Gastrocnemius medialis (tissue), 4 donors: ENCODE measurements at regions not wholly inside any gene's neighbourhood (a gene's known extent, or its start where the extent isn't known, plus 50 kb on each side); places are given as distances from the start of the nearest gene placed in this dataset.

ENCODE experiments used
- POLR2A ChIP-seq, 2 donors: fragments of 450-650 bp; IDR thresholded peaks; one replicate each; pipeline ENCODE4 v1.6.1; 2017; ENCODE audit warnings: antibody characterized with exemption in 2 of 2, mild to moderate bottlenecking in 2 of 2, moderate library complexity in 2 of 2
- TF ChIP-seq, protein P1 (sequence below), 5 experiments: fragments of 450-650 bp in 3 of 5; fragments of 200-600 bp in 2 of 5; sonication (generic) in 2 of 5; IDR thresholded peaks in 4 of 5; conservative IDR thresholded peaks in 1 of 5; 1 replicate in 4 of 5; 2 replicates in 1 of 5; pipeline ENCODE4 v1.5.1; 2016 to 2019; ENCODE audit warnings: antibody characterized with exemption in 5 of 5, mild to moderate bottlenecking in 3 of 5, moderate library complexity in 3 of 5

DNA sequence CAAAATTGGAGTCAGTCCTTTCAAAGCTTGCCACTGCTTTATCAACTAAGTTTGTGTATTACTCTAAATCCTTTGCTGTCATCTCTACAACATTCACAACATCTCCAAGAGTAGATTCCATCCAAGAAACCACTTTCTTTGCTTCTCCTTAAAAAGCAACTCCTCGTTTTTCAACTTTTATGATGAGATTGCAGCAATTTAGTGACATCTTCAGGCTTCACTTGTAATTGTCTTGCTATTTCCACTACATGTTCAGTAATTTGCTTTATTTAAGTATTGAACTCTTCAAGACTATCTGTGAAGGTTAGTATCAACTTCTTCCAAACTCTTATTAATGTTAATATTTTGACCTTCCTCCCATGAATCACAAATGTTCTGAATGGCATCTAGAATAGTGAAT lies 747.9 kb downstream of the TMTC2 start:
- TF ChIP-seq, protein P1, sequence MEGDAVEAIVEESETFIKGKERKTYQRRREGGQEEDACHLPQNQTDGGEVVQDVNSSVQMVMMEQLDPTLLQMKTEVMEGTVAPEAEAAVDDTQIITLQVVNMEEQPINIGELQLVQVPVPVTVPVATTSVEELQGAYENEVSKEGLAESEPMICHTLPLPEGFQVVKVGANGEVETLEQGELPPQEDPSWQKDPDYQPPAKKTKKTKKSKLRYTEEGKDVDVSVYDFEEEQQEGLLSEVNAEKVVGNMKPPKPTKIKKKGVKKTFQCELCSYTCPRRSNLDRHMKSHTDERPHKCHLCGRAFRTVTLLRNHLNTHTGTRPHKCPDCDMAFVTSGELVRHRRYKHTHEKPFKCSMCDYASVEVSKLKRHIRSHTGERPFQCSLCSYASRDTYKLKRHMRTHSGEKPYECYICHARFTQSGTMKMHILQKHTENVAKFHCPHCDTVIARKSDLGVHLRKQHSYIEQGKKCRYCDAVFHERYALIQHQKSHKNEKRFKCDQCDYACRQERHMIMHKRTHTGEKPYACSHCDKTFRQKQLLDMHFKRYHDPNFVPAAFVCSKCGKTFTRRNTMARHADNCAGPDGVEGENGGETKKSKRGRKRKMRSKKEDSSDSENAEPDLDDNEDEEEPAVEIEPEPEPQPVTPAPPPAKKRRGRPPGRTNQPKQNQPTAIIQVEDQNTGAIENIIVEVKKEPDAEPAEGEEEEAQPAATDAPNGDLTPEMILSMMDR (IDR thresholded peaks at IDR 0.05 in 4 of 5, conservative IDR thresholded peaks at IDR 0.05 in 1 of 5), result no peak
- TF ChIP-seq POLR2A (IDR thresholded peaks at IDR 0.05), result no peak
